ENCODE measurements at regions not wholly inside any gene's neighbourhood (a gene's known extent, or its start where the extent isn't known, plus 50 kb on each side); places are given as distances from the start of the nearest gene placed in this dataset.

DNA sequence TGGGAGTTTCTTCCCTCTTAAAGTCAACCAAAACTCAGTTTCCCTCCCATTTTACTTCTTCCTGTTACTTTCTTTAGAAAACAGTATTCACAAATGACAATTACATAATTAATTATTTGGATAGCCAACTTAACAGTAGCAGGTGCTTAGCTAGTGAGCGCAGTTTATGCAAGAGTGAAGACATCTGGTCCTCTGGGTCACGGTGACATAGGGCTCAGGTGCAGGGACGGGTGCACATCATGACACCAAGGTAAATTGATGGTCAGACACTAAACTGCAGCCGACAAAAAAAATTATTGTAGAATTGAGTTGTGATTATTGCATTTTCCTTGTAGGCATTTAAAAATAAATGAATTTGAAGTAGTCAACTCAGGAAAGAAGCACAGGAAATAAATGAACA is 142.0 kb upstream of the KCTD3 start:
- Histone ChIP-seq H3K27me3 (ENCODE audit: control insufficient read depth in 2 of 2, insufficient read depth in 2 of 2, low read length in 2 of 2) (no peaks in the 10 kb centered on the region), H3K9me1 (ENCODE audit: control insufficient read depth, insufficient read depth, low read length) (no peaks in the 10 kb centered on the region), H3K79me2 (ENCODE audit: control insufficient read depth, insufficient read depth, low read length) (no peaks in the 10 kb centered on the region), H3K9me3 (replicated peaks; ENCODE audit: control insufficient read depth, insufficient read depth, low read depth, low read length) (no peaks in the 10 kb centered on the region; the same call in 1 of the 2 replicates), H3K36me3 (ENCODE audit: control insufficient read depth, insufficient read depth, low read length) (no peaks in the 10 kb centered on the region), H3K27ac (ENCODE audit: extremely low read depth, low read depth, low read length) (no peak overlapping the region), H2AFZ (ENCODE audit: low read depth, low read length) (no peak overlapping the region), H3K9ac (ENCODE audit: insufficient read depth in 1 of 2, low read depth in 2 of 2, low read length in 2 of 2) (no peak overlapping the region), H3K4me1 (replicated peaks in 1 of 2; ENCODE audit: control insufficient read depth in 2 of 2, insufficient read depth in 2 of 2, low read length in 2 of 2) (no peaks in the 10 kb centered on the region), H4K20me1 (replicated peaks; ENCODE audit: control insufficient read depth, insufficient read depth, low read length) (no peaks in the 10 kb centered on the region), H3K4me3 (no peak overlapping the region), H3K4me2 (ENCODE audit: insufficient read depth, low read length) (no peak overlapping the region)
- in situ Hi-C loops (cut with MboI): no loop called here
- DNase-seq (ENCODE audit: extremely low read depth in 1 of 4, low spot score in 3 of 4): no peak
- BruUV-seq (replicated peaks): no TSS peak
- intact Hi-C loops (cut with micrococcal nuclease): no loop called here
- no peak for FAIRE-seq
- 1% methylated on average over 4 of the region's 4 CpGs for WGBS (ENCODE audit: insufficient coverage, low coverage, missing lambda C conversion rate)
- TF ChIP-seq ZNF584 (CRISPR knock-in tag; IDR thresholded peaks at IDR 0.05; ENCODE audit: low read depth) (no peak), RNF2 (IDR thresholded peaks at IDR 0.05) (no peak), SP1 (CRISPR knock-in tag; IDR thresholded peaks at IDR 0.05) (no peak), TARDBP (IDR thresholded peaks at IDR 0.05) (no peak), PHTF2 (CRISPR knock-in tag; IDR thresholded peaks at IDR 0.05) (no peak), SMAD4 (CRISPR knock-in tag; conservative IDR thresholded peaks at IDR 0.05) (no peak), XRCC5 (IDR thresholded peaks at IDR 0.05; ENCODE audit: low read depth, low read length) (no peak), RBFOX2 (IDR thresholded peaks at IDR 0.05; ENCODE audit: low read depth, low read length) (no peak), ZNF23 (CRISPR knock-in tag; IDR thresholded peaks at IDR 0.05) (no peak), ZNF699 (CRISPR knock-in tag; IDR thresholded peaks at IDR 0.05; ENCODE audit: insufficient replicate concordance) (no peak), SETDB1 (IDR thresholded peaks at IDR 0.05; ENCODE audit: low read length) (no peak), FOXM1 (IDR thresholded peaks at IDR 0.05; ENCODE audit: low read depth) (no peak), FOXM1 (CRISPR knock-in tag; IDR thresholded peaks at IDR 0.05; ENCODE audit: low read depth) (no peak), TRIM24 (IDR thresholded peaks at IDR 0.05) (no peak), THRAP3 (IDR thresholded peaks at IDR 0.05; ENCODE audit: borderline replicate concordance) (no peak)
- ChIA-PET POLR2A (no interaction called here), CTCF (ENCODE audit: low intra/inter-chr PET ratio) (no interaction called here)
- ATAC-seq: no peak
